GM12873 (cell line): ENCODE measurements at regions not wholly inside any gene's neighbourhood (a gene's known extent, or its start where the extent isn't known, plus 50 kb on each side); places are given as distances from the start of the nearest gene placed in this dataset.

ENCODE experiments used
- CTCF ChIP-seq: IDR thresholded peaks from 2 replicates; pipeline ENCODE4 v1.5.1; 2012; ENCODE audit warnings: low read depth, mild to moderate bottlenecking, moderate library complexity, low read length, control low read depth; ENCODE audit not compliant: insufficient read depth; ENCODE audit errors: missing control alignments

GRCh38 chr6:81093051-81093450 lies 659.4 kb downstream of the TENT5A start:
- TF ChIP-seq CTCF, result no peak

DNA sequence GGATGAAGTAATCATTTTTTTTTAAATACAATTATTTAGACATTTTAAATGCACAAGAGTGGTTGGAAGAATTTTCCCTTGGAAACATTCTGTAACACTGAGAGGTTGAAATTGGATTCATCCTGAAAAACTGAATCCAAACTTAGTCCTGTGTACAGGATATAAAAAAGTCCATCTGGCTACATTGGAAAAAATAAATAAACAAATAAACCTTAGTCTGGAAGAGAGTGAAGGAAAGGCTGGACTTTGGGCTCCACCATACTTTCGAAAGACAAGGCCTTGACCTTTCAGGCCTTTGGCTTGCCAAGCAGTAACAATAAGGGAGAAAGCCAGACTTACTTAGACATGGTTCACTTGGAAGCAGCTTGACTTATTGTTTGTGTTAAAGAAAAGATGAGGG lies 664.3 kb downstream of the TENT5A start:
- no peak for TF ChIP-seq CTCF

DNA sequence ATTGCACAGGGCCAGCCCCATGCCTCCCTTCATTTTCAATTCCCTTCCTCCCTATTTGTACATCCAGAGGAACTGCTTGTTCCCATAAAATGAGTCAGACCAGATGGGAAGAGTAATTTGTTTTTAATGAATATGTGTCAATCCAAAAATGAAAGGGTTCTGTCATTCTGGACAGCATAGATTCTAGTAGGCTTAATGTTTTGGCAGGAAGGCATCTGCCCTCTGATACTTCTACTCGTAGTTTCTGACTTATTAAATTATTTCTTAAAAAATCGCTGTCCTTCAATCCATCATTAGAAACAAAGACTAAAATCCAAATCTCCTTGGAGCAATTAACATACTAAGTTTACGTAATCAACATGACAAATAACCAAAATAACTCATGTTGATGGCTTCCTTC lies 665.5 kb downstream of the TENT5A start:
- no peak for TF ChIP-seq CTCF

GRCh38 chr6:81085431-81085790 lies 667.1 kb downstream of the TENT5A start:
- TF ChIP-seq CTCF, result no peak

- no peak for TF ChIP-seq CTCF
Measured at GRCh38 chr6:81084776-81085430, 667.6 kb downstream of the TENT5A start.

GRCh38 chr6:81075974-81076373 lies 676.5 kb downstream of the TENT5A start:
- peak; percentile 30 for TF ChIP-seq CTCF

GRCh38 chr6:81073318-81073717 lies 679.2 kb downstream of the TENT5A start:
- TF ChIP-seq CTCF, result no peak
